ENCODE measurements at regions not wholly inside any gene's neighbourhood (a gene's known extent, or its start where the extent isn't known, plus 50 kb on each side); places are given as distances from the start of the nearest gene placed in this dataset.

GRCh38 chr11:45543808-45544422, 121.5 kb downstream of the CHST1 start:
- TF ChIP-seq CTCF (conservative IDR thresholded peaks at IDR 0.05; ENCODE audit: low read depth in 2 of 2) (no peak), STAT1 (IDR thresholded peaks at IDR 0.05; ENCODE audit: unreplicated experiment) (no peak), EZH2phosphoT487 (IDR thresholded peaks at IDR 0.05; ENCODE audit: unreplicated experiment) (no peak), POLR2AphosphoS5 (IDR thresholded peaks at IDR 0.05; ENCODE audit: low read depth) (no peak)

All from GM23338 (cell line).